Upper lobe of left lung (tissue), 4 donors: ENCODE measurements at regions not wholly inside any gene's neighbourhood (a gene's known extent, or its start where the extent isn't known, plus 50 kb on each side); places are given as distances from the start of the nearest gene placed in this dataset.

Experiments
- EP300 ChIP-seq, 4 donors: sonication (generic); formaldehyde crosslinking; IDR thresholded peaks; one replicate each; pipeline ENCODE4 v1.5.1; 2017; ENCODE audit warnings: antibody characterized with exemption in 4 of 4, control low read depth in 2 of 4
- POLR2A ChIP-seq, 4 donors: fragments of 450-650 bp; IDR thresholded peaks; one replicate each; pipeline ENCODE4 v1.5.1; 2016 to 2017; ENCODE audit warnings: antibody characterized with exemption in 4 of 4, mild to moderate bottlenecking in 2 of 4
- POLR2AphosphoS5 ChIP-seq, 2 donors: sonication (generic); formaldehyde crosslinking; IDR thresholded peaks; one replicate each; pipeline ENCODE4 v1.5.1; 2017; ENCODE audit warnings: antibody characterized with exemption in 2 of 2
- TF ChIP-seq, protein P1 (sequence below), 6 experiments: fragments of 450-650 bp in 4 of 6; fragments of 200-600 bp in 2 of 6; sonication (generic) in 2 of 6; IDR thresholded peaks; one replicate each; pipeline ENCODE4 v1.5.1; 2016 to 2019; ENCODE audit warnings: antibody characterized with exemption in 6 of 6

DNA sequence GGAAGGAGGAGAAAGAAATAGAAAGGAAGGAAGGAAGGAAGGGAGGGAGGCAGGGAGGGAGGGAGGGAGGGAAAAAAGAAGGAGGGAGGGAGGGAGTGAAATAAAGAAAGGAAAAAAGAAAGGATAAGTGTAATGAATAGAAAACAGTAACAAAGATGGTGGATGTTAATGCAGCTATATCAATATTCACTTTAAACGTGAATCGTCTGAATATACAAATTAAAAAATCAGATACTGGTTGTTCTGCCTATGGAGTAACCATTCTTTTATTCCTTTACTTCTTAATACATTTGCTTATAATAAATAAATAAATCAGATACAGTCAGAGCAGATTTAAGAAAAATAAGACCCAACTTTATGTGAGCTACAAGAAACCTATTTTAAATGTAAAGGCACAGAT, 1520.4 kb downstream of the TBC1D22A start:
- TF ChIP-seq, protein P1, sequence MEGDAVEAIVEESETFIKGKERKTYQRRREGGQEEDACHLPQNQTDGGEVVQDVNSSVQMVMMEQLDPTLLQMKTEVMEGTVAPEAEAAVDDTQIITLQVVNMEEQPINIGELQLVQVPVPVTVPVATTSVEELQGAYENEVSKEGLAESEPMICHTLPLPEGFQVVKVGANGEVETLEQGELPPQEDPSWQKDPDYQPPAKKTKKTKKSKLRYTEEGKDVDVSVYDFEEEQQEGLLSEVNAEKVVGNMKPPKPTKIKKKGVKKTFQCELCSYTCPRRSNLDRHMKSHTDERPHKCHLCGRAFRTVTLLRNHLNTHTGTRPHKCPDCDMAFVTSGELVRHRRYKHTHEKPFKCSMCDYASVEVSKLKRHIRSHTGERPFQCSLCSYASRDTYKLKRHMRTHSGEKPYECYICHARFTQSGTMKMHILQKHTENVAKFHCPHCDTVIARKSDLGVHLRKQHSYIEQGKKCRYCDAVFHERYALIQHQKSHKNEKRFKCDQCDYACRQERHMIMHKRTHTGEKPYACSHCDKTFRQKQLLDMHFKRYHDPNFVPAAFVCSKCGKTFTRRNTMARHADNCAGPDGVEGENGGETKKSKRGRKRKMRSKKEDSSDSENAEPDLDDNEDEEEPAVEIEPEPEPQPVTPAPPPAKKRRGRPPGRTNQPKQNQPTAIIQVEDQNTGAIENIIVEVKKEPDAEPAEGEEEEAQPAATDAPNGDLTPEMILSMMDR (IDR thresholded peaks at IDR 0.05) = no peak
- no peak for TF ChIP-seq EP300 (IDR thresholded peaks at IDR 0.05)
- no peak for TF ChIP-seq POLR2A (IDR thresholded peaks at IDR 0.05)
- no peak for TF ChIP-seq POLR2AphosphoS5 (IDR thresholded peaks at IDR 0.05)
